GM12878 (cell line): ENCODE measurements at regions not wholly inside any gene's neighbourhood (a gene's known extent, or its start where the extent isn't known, plus 50 kb on each side); places are given as distances from the start of the nearest gene placed in this dataset.

ENCODE experiments used
- ATAC-seq: fragments of 200-7000 bp; cut with Tn5 transposase; 3 replicates; pipeline ENCODE4 v1.9.1; 2020; ENCODE audit warnings: mild to moderate bottlenecking, moderate library complexity
- BruUV-seq: library from RNA; stranded (reverse); fragments of 400-500 nt; replicated peaks from 2 replicates; lab custom pipeline; 2021; lab: Mats Ljungman, UMichigan
- CTCF ChIA-PET: fragments of 300-600 bp; sonication (Branson Sonifier 250); formaldehyde crosslinking; extraction: SDS; loops from one replicate; lab custom pipeline; 2021; ENCODE audit warnings: inconsistent platforms; lab: Yijun Ruan, JAX
- POLR2A ChIA-PET: fragments of 350-600 bp; formaldehyde crosslinking; extraction: SDS; loops from one replicate; lab custom pipeline; 2021; ENCODE audit warnings: inconsistent platforms; lab: Charles Lee
- RAD21 ChIA-PET: fragments of 300-600 bp; sonication (Branson Sonifier 250); formaldehyde crosslinking; loops from one replicate; lab custom pipeline; 2023; ENCODE audit warnings: antibody characterized with exemption; ENCODE audit not compliant: unreplicated experiment; lab: Charles Lee
- SMC1A ChIA-PET: fragments of 300-600 bp; sonication (Branson Sonifier 250); formaldehyde crosslinking; loops from one replicate; lab custom pipeline; 2023; ENCODE audit not compliant: unreplicated experiment, uncharacterized antibody; lab: Charles Lee
- DNase-seq: peaks from one replicate; pipeline ENCODE4 v3.0.0-alpha.2; 2011; ENCODE audit warnings: low read depth, low spot score
- FAIRE-seq: peaks from 3 replicates; lab custom pipeline; 2011; peaks lifted over from hg19 to GRCh38; lab: Jason Lieb, UNC
- H2AFZ ChIP-seq: 2 replicates; pipeline ENCODE4 v1.6.0; 2011; ENCODE audit warnings: low read depth, low read length, control low read depth; ENCODE audit not compliant: control insufficient read depth
- H3K27ac ChIP-seq: 2 replicates; pipeline ENCODE4 v1.5.1; 2011; ENCODE audit warnings: control low read depth; ENCODE audit not compliant: control insufficient read depth, insufficient read depth
- H3K27me3 ChIP-seq, 2 experiments: replicated peaks in 1 of 2; 2 replicates each; pipeline versions ENCODE4 v1.6.0 to v1.6.1; 2011; ENCODE audit warnings: low read length in 1 of 2; ENCODE audit not compliant: control insufficient read depth in 2 of 2, insufficient read depth in 2 of 2
- H3K36me3 ChIP-seq, 2 experiments: 2 replicates each; pipeline ENCODE4 v1.5.1; 2011; ENCODE audit warnings: low read length in 1 of 2; ENCODE audit not compliant: control insufficient read depth in 2 of 2, insufficient read depth in 2 of 2
- H3K4me1 ChIP-seq: 2 replicates; pipeline ENCODE4 v1.6.1; 2011; ENCODE audit warnings: mild to moderate bottlenecking, low read length, moderate library complexity, mixed read lengths; ENCODE audit not compliant: control insufficient read depth, insufficient read depth
- H3K4me2 ChIP-seq: 2 replicates; pipeline ENCODE4 v1.6.0; 2011; ENCODE audit warnings: control low read depth; ENCODE audit not compliant: control insufficient read depth, insufficient read depth
- H3K4me3 ChIP-seq: fragments of 200-600 bp; sonication (generic); 2 replicates; pipeline ENCODE4 v1.5.1; 2016
- H3K79me2 ChIP-seq: 2 replicates; pipeline ENCODE4 v1.6.0; 2011; ENCODE audit warnings: low read length; ENCODE audit not compliant: control insufficient read depth, insufficient read depth
- H3K9ac ChIP-seq: 2 replicates; pipeline ENCODE4 v1.8.0; 2011; ENCODE audit warnings: low read length, control low read depth, mixed read lengths; ENCODE audit not compliant: control insufficient read depth, insufficient read depth
- H3K9me3 ChIP-seq: replicated peaks from 3 replicates; pipeline ENCODE4 v1.5.1; 2011; ENCODE audit warnings: mild to moderate bottlenecking, low read length; ENCODE audit not compliant: control insufficient read depth, insufficient read depth
- H4K20me1 ChIP-seq: 2 replicates; pipeline ENCODE4 v1.6.0; 2011; ENCODE audit not compliant: control insufficient read depth, insufficient read depth
- CEBPB ChIP-seq, 2 experiments: fragments of 150-350 bp in 1 of 2; IDR thresholded peaks; 2 replicates each; pipeline ENCODE4 v1.6.1; 2012 to 2014; ENCODE audit warnings: low read depth in 2 of 2, low read length in 2 of 2, borderline replicate concordance in 1 of 2, inconsistent platforms in 1 of 2
- CHD4 ChIP-seq: fragments of 200-600 bp; sonication (generic); IDR thresholded peaks from 2 replicates; pipeline ENCODE4 v1.6.1; 2016; ENCODE audit warnings: mild to moderate bottlenecking
- FOXK2 ChIP-seq: fragments of 450-650 bp; IDR thresholded peaks from 2 replicates; pipeline ENCODE4 v1.6.1; 2017; ENCODE audit warnings: mild to moderate bottlenecking, moderate library complexity
- KAT2A ChIP-seq: conservative IDR thresholded peaks from 2 replicates; pipeline ENCODE4 v1.6.1; 2011; ENCODE audit warnings: low read depth, low read length; ENCODE audit not compliant: control insufficient read depth
- PAX8 ChIP-seq: fragments of 450-650 bp; IDR thresholded peaks from 2 replicates; pipeline ENCODE4 v1.6.1; 2017; ENCODE audit warnings: mild to moderate bottlenecking, moderate library complexity
- SPI1 ChIP-seq: IDR thresholded peaks from 2 replicates; pipeline ENCODE4 v1.6.1; 2011; ENCODE audit warnings: low read depth, mild to moderate bottlenecking, low read length, moderate library complexity, borderline replicate concordance; ENCODE audit not compliant: insufficient read depth
- STAT3 ChIP-seq: IDR thresholded peaks from 2 replicates; pipeline ENCODE4 v1.6.1; 2011; ENCODE audit warnings: low read depth, low read length, improper control_type of control experiment
- WRNIP1 ChIP-seq: IDR thresholded peaks from 2 replicates; pipeline ENCODE4 v1.6.1; 2011; ENCODE audit warnings: low read depth, low read length, improper control_type of control experiment, borderline replicate concordance
- WGBS: methylation state at CpG from one replicate; pipeline ENCODE4 v1.1.6; 2016; ENCODE audit warnings: low lambda C conversion rate; ENCODE audit not compliant: insufficient replicate concordance, insufficient coverage; ENCODE audit errors: missing lambda C conversion rate; 5-methylcytosine and 5-hydroxymethylcytosine counted together
- in situ Hi-C: fragments of 300-500 bp; cut with MboI; formaldehyde crosslinking; loops from 9 replicates; pipeline ENCODE4 v1.14.3; 2018; ENCODE audit warnings: mixed read lengths
- intact Hi-C: fragments of 100-400 bp; cut with micrococcal nuclease; formaldehyde crosslinking; loops from one replicate; pipeline ENCODE4 v1.14.2; 2022; ENCODE audit not compliant: unreplicated experiment
- TF ChIP-seq, protein P1 (sequence below): fragments of 450-650 bp; IDR thresholded peaks from 2 replicates; pipeline ENCODE4 v1.6.1; 2017; ENCODE audit warnings: mild to moderate bottlenecking, moderate library complexity

- DNase-seq (no peak), ATAC-seq (peak; percentile 51; the same call in 2 of the 3 replicates), FAIRE-seq (no peak)
- H3K27ac ChIP-seq: no peak overlapping the region
- WGBS: 31% methylated on average over 3 of the region's 3 CpGs
- ChIA-PET POLR2A (no interaction called here), SMC1A (no interaction called here), CTCF (no interaction called here), RAD21 (no interaction called here)
- in situ Hi-C loops (no loop called here), intact Hi-C loops (no loop called here)
- H3K4me2 ChIP-seq: no peak overlapping the region
- peak; percentile 54; the same call in 1 of the 2 replicates for TF ChIP-seq SPI1
- TF ChIP-seq CEBPB (IDR thresholded peaks at IDR 0.05; ENCODE audit: borderline replicate concordance in 1 of 2, low read depth in 2 of 2, low read length in 2 of 2): no peak
- no peak for TF ChIP-seq PAX8
- no peak for TF ChIP-seq FOXK2
- H2AFZ ChIP-seq: no peak overlapping the region
- no peaks in the 10 kb centered on the region for H3K27me3 ChIP-seq
- no TSS peak for BruUV-seq
- H3K4me1 ChIP-seq: no peaks in the 10 kb centered on the region
- H3K79me2 ChIP-seq: no peaks in the 10 kb centered on the region
- H4K20me1 ChIP-seq: no peaks in the 10 kb centered on the region
- H3K36me3 ChIP-seq: no peaks in the 10 kb centered on the region
- no peaks in the 10 kb centered on the region for H3K9me3 ChIP-seq
- no peak overlapping the region for H3K9ac ChIP-seq
- no peak overlapping the region for H3K4me3 ChIP-seq
Measured at GRCh38 chr3:36095238-36095637, 285.1 kb upstream of the STAC start.

DNA sequence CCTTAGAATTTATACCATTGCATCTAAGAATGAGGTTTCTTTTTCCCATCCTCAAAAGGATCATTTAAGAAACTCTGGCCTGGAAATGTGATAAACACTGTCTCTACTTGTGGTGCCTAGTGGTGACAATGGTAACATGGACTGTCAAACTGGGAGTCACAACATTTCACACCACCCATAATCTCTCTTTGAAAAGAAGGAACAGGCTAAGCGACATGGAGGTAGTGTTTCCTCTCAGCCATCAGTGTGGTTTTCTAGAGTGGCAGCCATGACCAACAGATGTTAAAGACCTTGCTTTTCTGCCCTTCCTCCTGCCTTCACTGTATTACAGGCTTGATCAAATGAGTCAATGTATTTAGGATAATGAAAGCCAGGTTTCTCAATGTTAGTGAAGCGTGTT lies 283.1 kb upstream of the STAC start:
- FAIRE-seq: no peak
- RAD21 ChIA-PET: no interaction called here
- BruUV-seq: no TSS peak
- in situ Hi-C loops (no loop called here), intact Hi-C loops (no loop called here)
- no peaks in the 10 kb centered on the region for H3K27me3 ChIP-seq
- POLR2A ChIA-PET: no interaction called here
- no peak overlapping the region for H3K27ac ChIP-seq
- H4K20me1 ChIP-seq: no peaks in the 10 kb centered on the region
- WGBS: 20% methylated on average over 2 of the region's 2 CpGs
- H3K36me3 ChIP-seq: no peaks in the 10 kb centered on the region
- TF ChIP-seq CHD4 (no peak), KAT2A (no peak), STAT3 (no peak), WRNIP1 (no peak)
- TF ChIP-seq, protein P1, sequence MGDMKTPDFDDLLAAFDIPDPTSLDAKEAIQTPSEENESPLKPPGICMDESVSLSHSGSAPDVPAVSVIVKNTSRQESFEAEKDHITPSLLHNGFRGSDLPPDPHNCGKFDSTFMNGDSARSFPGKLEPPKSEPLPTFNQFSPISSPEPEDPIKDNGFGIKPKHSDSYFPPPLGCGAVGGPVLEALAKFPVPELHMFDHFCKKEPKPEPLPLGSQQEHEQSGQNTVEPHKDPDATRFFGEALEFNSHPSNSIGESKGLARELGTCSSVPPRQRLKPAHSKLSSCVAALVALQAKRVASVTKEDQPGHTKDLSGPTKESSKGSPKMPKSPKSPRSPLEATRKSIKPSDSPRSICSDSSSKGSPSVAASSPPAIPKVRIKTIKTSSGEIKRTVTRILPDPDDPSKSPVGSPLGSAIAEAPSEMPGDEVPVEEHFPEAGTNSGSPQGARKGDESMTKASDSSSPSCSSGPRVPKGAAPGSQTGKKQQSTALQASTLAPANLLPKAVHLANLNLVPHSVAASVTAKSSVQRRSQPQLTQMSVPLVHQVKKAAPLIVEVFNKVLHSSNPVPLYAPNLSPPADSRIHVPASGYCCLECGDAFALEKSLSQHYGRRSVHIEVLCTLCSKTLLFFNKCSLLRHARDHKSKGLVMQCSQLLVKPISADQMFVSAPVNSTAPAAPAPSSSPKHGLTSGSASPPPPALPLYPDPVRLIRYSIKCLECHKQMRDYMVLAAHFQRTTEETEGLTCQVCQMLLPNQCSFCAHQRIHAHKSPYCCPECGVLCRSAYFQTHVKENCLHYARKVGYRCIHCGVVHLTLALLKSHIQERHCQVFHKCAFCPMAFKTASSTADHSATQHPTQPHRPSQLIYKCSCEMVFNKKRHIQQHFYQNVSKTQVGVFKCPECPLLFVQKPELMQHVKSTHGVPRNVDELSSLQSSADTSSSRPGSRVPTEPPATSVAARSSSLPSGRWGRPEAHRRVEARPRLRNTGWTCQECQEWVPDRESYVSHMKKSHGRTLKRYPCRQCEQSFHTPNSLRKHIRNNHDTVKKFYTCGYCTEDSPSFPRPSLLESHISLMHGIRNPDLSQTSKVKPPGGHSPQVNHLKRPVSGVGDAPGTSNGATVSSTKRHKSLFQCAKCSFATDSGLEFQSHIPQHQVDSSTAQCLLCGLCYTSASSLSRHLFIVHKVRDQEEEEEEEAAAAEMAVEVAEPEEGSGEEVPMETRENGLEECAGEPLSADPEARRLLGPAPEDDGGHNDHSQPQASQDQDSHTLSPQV: no peak
- SMC1A ChIA-PET: no interaction called here
- H2AFZ ChIP-seq: no peak overlapping the region
- H3K9me3 ChIP-seq: no peaks in the 10 kb centered on the region
- no peak overlapping the region for H3K4me2 ChIP-seq
- DNase-seq: no peak
- H3K4me3 ChIP-seq: no peak overlapping the region
- no peak overlapping the region for H3K9ac ChIP-seq
- no peak for ATAC-seq
- no peaks in the 10 kb centered on the region for H3K4me1 ChIP-seq
- CTCF ChIA-PET: no interaction called here
- no peaks in the 10 kb centered on the region for H3K79me2 ChIP-seq
